Activated T-cell treated with anti-CD3 and anti-CD28 coated beads, Interleukin-2, amount 50 U/mL, for 72 hours (primary cell): ENCODE measurements at regions not wholly inside any gene's neighbourhood (a gene's known extent, or its start where the extent isn't known, plus 50 kb on each side); places are given as distances from the start of the nearest gene placed in this dataset.
"Not testable (repeated sequence)": the region's sequence is repeated elsewhere in the genome, so short reads cannot be mapped to it uniquely, and the experiment has no call there.

Experiments
- ATAC-seq, 2 donors: fragments of 150-1000 bp; cut with Tn5 transposase; replicated peaks in 1 of 2; 2 replicates each; pipeline ENCODE4 v1.10.0; 2021; ENCODE audit warnings: moderate library complexity in 2 of 2, mild to moderate bottlenecking in 1 of 2
- DNase-seq, 2 donors: peaks; one replicate each; pipeline ENCODE4 v3.0.0; 2021 to 2022; ENCODE audit warnings: mixed read lengths in 1 of 2
- H3K27ac Mint-ChIP-seq: one replicate; pipeline ENCODE4 v1.8.0; 2022; ENCODE audit warnings: mild to moderate bottlenecking, moderate library complexity, mixed read lengths
- H3K27me3 Mint-ChIP-seq: one replicate; pipeline ENCODE4 v1.8.0; 2022; ENCODE audit warnings: low read depth, mixed read lengths
- H3K36me3 Mint-ChIP-seq, 2 donors: one replicate each; pipeline ENCODE4 v1.8.0; 2022; ENCODE audit warnings: mixed read lengths in 2 of 2, mild to moderate bottlenecking in 1 of 2; ENCODE audit not compliant: insufficient read depth in 2 of 2
- H3K4me1 Mint-ChIP-seq: one replicate; pipeline ENCODE4 v1.8.0; 2022; ENCODE audit warnings: low read depth, mixed read lengths
- H3K4me3 Mint-ChIP-seq, 2 donors: one replicate each; pipeline ENCODE4 v1.8.0; 2022; ENCODE audit warnings: mild to moderate bottlenecking in 2 of 2, mixed read lengths in 2 of 2, moderate library complexity in 2 of 2
- H3K9me3 Mint-ChIP-seq, 2 donors: one replicate each; pipeline ENCODE4 v1.8.0; 2022; ENCODE audit warnings: mixed read lengths in 2 of 2

DNA sequence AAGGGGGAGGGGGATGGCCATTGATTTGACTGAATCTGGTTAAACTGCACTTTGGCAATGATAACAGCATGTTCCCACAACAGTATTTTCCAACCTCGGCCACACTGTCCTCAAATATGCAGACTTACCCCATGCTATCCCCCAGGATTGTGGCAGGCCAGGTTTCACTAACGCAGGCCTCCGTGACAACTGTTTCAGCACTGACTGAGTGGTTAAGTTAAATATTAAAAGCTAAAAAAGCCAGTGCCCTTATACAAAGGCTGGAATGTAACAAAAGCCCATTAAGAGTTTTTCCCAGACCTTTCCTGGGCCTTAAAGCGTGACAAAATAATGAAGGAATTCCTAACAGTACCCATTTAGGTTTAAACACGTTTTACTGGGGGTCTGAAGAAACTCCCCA lies 202.9 kb downstream of the USP25 start:
- Mint-ChIP-seq H3K4me3 (no peak overlapping the region), H3K9me3 (no peaks in the 10 kb centered on the region), H3K27me3 (peaks cover 6% of the 10 kb centered on the region), H3K4me1 (no peaks in the 10 kb centered on the region), H3K36me3 (no peaks in the 10 kb centered on the region), H3K27ac (no peak overlapping the region)
- DNase-seq: no peak
- ATAC-seq: no peak

- ATAC-seq (no peak), DNase-seq (no peak)
- no peaks in the 10 kb centered on the region for H3K36me3 Mint-ChIP-seq
- no peaks in the 10 kb centered on the region for H3K4me1 Mint-ChIP-seq
- H3K27ac Mint-ChIP-seq: no peak overlapping the region
- H3K9me3 Mint-ChIP-seq: no peaks in the 10 kb centered on the region
- H3K4me3 Mint-ChIP-seq: no peak overlapping the region
- peaks cover 6% of the 10 kb centered on the region for H3K27me3 Mint-ChIP-seq
These were observed 205.7 kb downstream of the USP25 start for GRCh38 chr21:15935530-15935929.

GRCh38 chr21:15943009-15943666 lies 213.4 kb downstream of the USP25 start:
- Mint-ChIP-seq H3K9me3 (no peaks in the 10 kb centered on the region), H3K4me1 (no peaks in the 10 kb centered on the region), H3K27me3 (no peaks in the 10 kb centered on the region), H3K36me3 (no peaks in the 10 kb centered on the region), H3K4me3 (no peak overlapping the region), H3K27ac (no peak overlapping the region)
- ATAC-seq: no peak
- DNase-seq: no peak

- Mint-ChIP-seq H3K27ac (no peak overlapping the region), H3K4me3 (no peak overlapping the region), H3K9me3 (peaks cover 10 to 14% of the 10 kb centered on the region in 2 donors)
These were observed 217.9 kb downstream of the USP25 start for GRCh38 chr21:15947677-15948076.

GRCh38 chr21:15953551-15954116 lies 223.9 kb downstream of the USP25 start:
- Mint-ChIP-seq H3K27ac (no peak overlapping the region), H3K36me3 (peaks cover 0 to 11% of the 10 kb centered on the region in 2 donors), H3K9me3 (peaks cover 15 to 29% of the 10 kb centered on the region in 2 donors), H3K4me3 (no peak overlapping the region), H3K4me1 (no peaks in the 10 kb centered on the region), H3K27me3 (no peaks in the 10 kb centered on the region)
- DNase-seq (no peak), ATAC-seq (no peak)

More at GRCh38 chr21:15947677-15948076, 217.9 kb downstream of the USP25 start:
- DNase-seq: no peak
- Mint-ChIP-seq H3K4me1 (no peaks in the 10 kb centered on the region), H3K27me3 (no peaks in the 10 kb centered on the region), H3K36me3 (peaks cover 0 to 6% of the 10 kb centered on the region in 2 donors)
- no peak for ATAC-seq

GRCh38 chr21:15964236-15964855 lies 234.6 kb downstream of the USP25 start:
- Mint-ChIP-seq H3K9me3 (no peaks in the 10 kb centered on the region), H3K27me3 (no peaks in the 10 kb centered on the region), H3K36me3 (no peaks in the 10 kb centered on the region), H3K4me1 (no peaks in the 10 kb centered on the region), H3K4me3 (no peak overlapping the region), H3K27ac (no peak overlapping the region)
- no peak for DNase-seq
- ATAC-seq: no peak

- Mint-ChIP-seq H3K27me3 (no peaks in the 10 kb centered on the region), H3K4me1 (no peaks in the 10 kb centered on the region), H3K27ac (no peak overlapping the region), H3K9me3 (no peaks in the 10 kb centered on the region), H3K4me3 (no peak overlapping the region), H3K36me3 (no peaks in the 10 kb centered on the region)
- DNase-seq (no peak), ATAC-seq (no peak)
These were observed 236.4 kb downstream of the USP25 start for GRCh38 chr21:15966231-15966630.

DNA sequence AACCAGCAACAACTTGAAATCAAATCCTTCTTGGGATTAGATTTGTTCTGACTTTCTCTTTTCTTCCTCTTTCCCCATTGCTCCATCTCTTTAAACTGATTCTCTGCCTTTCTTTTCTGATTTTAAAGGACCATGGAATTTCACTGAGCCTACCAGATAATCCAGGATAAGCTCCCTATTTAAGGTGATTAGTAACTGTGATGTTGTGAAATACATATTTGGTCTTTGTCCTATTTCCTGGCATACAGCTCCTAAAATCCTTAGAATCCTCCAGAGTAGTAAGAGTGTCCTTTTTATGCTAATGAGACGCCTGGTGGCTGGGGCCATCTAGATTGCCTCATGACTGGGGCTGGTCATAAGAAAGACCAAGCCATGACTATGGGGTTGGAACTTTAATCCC lies 236.9 kb downstream of the USP25 start:
- Mint-ChIP-seq H3K36me3 (no peaks in the 10 kb centered on the region), H3K4me3 (no peak overlapping the region), H3K4me1 (no peaks in the 10 kb centered on the region), H3K27ac (no peak overlapping the region), H3K27me3 (no peaks in the 10 kb centered on the region), H3K9me3 (no peaks in the 10 kb centered on the region)
- DNase-seq (no peak), ATAC-seq (no peak)

- Mint-ChIP-seq H3K9me3 (no peaks in the 10 kb centered on the region), H3K27me3 (no peaks in the 10 kb centered on the region), H3K4me3 (no peak overlapping the region), H3K36me3 (no peaks in the 10 kb centered on the region), H3K27ac (no peak overlapping the region), H3K4me1 (no peaks in the 10 kb centered on the region)
- DNase-seq (no peak), ATAC-seq (no peak)
These were observed 237.9 kb downstream of the USP25 start for GRCh38 chr21:15967661-15968060.

DNA sequence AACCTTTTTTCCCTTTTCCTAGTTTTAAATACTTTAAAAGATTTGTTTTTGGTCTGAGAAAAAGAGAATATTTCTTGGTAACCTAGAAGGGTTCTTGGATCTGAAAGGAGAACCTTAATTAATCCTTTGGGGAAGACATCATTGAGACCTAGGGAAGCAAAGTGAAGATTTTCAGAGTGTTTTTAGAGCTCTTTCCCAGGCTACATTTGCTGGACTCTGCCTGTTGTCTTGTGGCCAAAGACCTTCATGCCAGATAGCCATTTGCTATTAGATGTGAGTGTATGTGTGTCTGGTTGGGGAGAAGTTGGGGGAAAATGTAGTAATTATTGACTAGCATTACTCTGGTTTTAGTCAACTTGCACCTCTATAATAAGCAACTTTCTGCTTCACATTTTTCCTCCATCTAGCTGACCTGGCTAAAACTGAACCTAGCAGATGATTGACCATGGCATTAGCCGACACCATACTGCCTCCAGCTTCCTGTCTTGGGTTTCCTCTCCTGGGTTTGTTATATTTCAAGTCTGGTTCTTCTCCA lies 239.1 kb downstream of the USP25 start:
- H3K27me3 Mint-ChIP-seq: no peaks in the 10 kb centered on the region
- no peaks in the 10 kb centered on the region for H3K9me3 Mint-ChIP-seq
- H3K27ac Mint-ChIP-seq: no peak overlapping the region
- no peak overlapping the region for H3K4me3 Mint-ChIP-seq
- DNase-seq: no peak
- ATAC-seq: no peak
- no peaks in the 10 kb centered on the region for H3K4me1 Mint-ChIP-seq
- no peaks in the 10 kb centered on the region for H3K36me3 Mint-ChIP-seq

- Mint-ChIP-seq H3K27ac (no peak overlapping the region), H3K27me3 (peaks cover 5% of the 10 kb centered on the region), H3K4me3 (no peak overlapping the region), H3K4me1 (no peaks in the 10 kb centered on the region), H3K9me3 (no peaks in the 10 kb centered on the region), H3K36me3 (no peaks in the 10 kb centered on the region)
- no peak for ATAC-seq
- no peak for DNase-seq
These were observed 247.0 kb downstream of the USP25 start for GRCh38 chr21:15976807-15977206.

DNA sequence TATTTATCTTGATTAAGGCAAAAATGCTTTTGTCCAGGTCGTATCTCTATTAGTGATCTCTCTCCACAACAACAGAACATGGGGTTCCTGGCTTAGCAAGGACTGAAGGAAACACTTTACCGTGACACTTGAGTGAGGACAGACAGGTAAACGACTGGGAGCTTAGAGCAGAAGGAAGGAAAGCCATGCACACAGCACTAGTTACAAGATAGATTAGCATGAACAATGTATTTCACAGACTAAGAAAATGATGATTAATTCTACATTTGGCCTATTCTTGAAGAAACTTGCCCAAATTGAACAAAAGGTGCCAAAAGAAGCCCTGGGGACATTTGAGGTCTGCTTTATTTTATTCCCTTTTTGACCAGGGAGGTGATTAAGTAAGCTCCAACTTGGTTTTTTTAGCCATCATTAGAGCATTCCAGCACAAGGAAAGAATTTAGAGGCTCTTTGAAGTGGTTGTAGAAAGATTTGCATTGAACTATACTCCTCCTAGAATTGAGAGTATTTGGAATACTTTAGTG lies 248.5 kb downstream of the USP25 start:
- Mint-ChIP-seq H3K27ac (no peak overlapping the region), H3K27me3 (peaks cover 5% of the 10 kb centered on the region), H3K36me3 (no peaks in the 10 kb centered on the region), H3K9me3 (no peaks in the 10 kb centered on the region), H3K4me1 (no peaks in the 10 kb centered on the region), H3K4me3 (no peak overlapping the region)
- ATAC-seq (no peak), DNase-seq (no peak)

- ATAC-seq, H3K4me3 Mint-ChIP-seq, H3K36me3 Mint-ChIP-seq, DNase-seq, H3K4me1 Mint-ChIP-seq, H3K27ac Mint-ChIP-seq, H3K9me3 Mint-ChIP-seq: not testable (repeated sequence)
- peaks cover 13% of the 10 kb centered on the region for H3K27me3 Mint-ChIP-seq
These were observed 249.7 kb downstream of the USP25 start for GRCh38 chr21:15979493-15979892.
